B cell (primary cell): ENCODE measurements at regions not wholly inside any gene's neighbourhood (a gene's known extent, or its start where the extent isn't known, plus 50 kb on each side); places are given as distances from the start of the nearest gene placed in this dataset.

Source experiments
- CTCF ChIP-seq: fragments of 200-600 bp; IDR thresholded peaks from one replicate; pipeline ENCODE4 v1.8.0; 2022; ENCODE audit warnings: antibody characterized with exemption, mild to moderate bottlenecking
- EZH2 ChIP-seq: IDR thresholded peaks from 2 replicates; pipeline ENCODE4 v1.6.1; 2012; ENCODE audit warnings: borderline replicate concordance, low read depth, mild to moderate bottlenecking, moderate library complexity, low read length; ENCODE audit not compliant: insufficient read depth, poor library complexity, severe bottlenecking

- TF ChIP-seq CTCF: no peak
- TF ChIP-seq EZH2: no peak
Observed at GRCh38 chr3:87491843-87492242, 215.5 kb upstream of the POU1F1 start.
